COLO668 (cell line): ENCODE measurements at regions not wholly inside any gene's neighbourhood (a gene's known extent, or its start where the extent isn't known, plus 50 kb on each side); places are given as distances from the start of the nearest gene placed in this dataset.
"Not testable (repeated sequence)": the region's sequence is repeated elsewhere in the genome, so short reads cannot be mapped to it uniquely, and the experiment has no call there.

Experiments
- DNase-seq: peaks from one replicate; lab custom pipeline; 2025; ENCODE audit not compliant: unreplicated experiment; lab: John Stamatoyannopoulos, UW

GRCh38 chr7:155227788-155228458 is 69.8 kb upstream of the INSIG1 start:
- no peak for DNase-seq

- no peak for DNase-seq
These were observed 69.2 kb upstream of the INSIG1 start for GRCh38 chr7:155228459-155228845.

- DNase-seq = no peak
These were observed 68.8 kb upstream of the INSIG1 start for GRCh38 chr7:155228894-155229293.

- no peak for DNase-seq
These were observed 68.0 kb upstream of the INSIG1 start for GRCh38 chr7:155229548-155230168.

GRCh38 chr7:155230169-155230593 is 67.5 kb upstream of the INSIG1 start:
- no peak for DNase-seq

- DNase-seq = no peak
These were observed 66.4 kb upstream of the INSIG1 start for GRCh38 chr7:155231241-155231800.

- no peak for DNase-seq
These were observed 65.7 kb upstream of the INSIG1 start for GRCh38 chr7:155231941-155232340.

GRCh38 chr7:155232911-155233310 is 64.8 kb upstream of the INSIG1 start:
- no peak for DNase-seq

GRCh38 chr7:155233311-155234157 is 64.1 kb upstream of the INSIG1 start:
- DNase-seq = no peak

GRCh38 chr7:155234158-155234492 is 63.6 kb upstream of the INSIG1 start:
- DNase-seq = no peak

GRCh38 chr7:155234950-155235789 is 62.5 kb upstream of the INSIG1 start:
- no peak for DNase-seq

GRCh38 chr7:155236386-155236785 is 61.3 kb upstream of the INSIG1 start:
- no peak for DNase-seq

GRCh38 chr7:155237297-155237696 is 60.4 kb upstream of the INSIG1 start:
- no peak for DNase-seq

GRCh38 chr7:155237730-155238129 is 59.9 kb upstream of the INSIG1 start:
- DNase-seq = no peak

- DNase-seq = not testable (repeated sequence)
These were observed 58.1 kb upstream of the INSIG1 start for GRCh38 chr7:155239431-155240087.

GRCh38 chr7:155244675-155245074 is 53.0 kb upstream of the INSIG1 start:
- no peak for DNase-seq

GRCh38 chr7:155247479-155248365 is 50.0 kb upstream of the INSIG1 start:
- no peak for DNase-seq
